Right kidney (tissue), 1 donor: ENCODE measurements at regions not wholly inside any gene's neighbourhood (a gene's known extent, or its start where the extent isn't known, plus 50 kb on each side); places are given as distances from the start of the nearest gene placed in this dataset.
"Not testable (repeated sequence)": the region's sequence is repeated elsewhere in the genome, so short reads cannot be mapped to it uniquely, and the experiment has no call there.

ENCODE experiments used
- DNase-seq: peaks from one replicate; pipeline ENCODE4 v3.0.0-alpha.2; 2016

DNA sequence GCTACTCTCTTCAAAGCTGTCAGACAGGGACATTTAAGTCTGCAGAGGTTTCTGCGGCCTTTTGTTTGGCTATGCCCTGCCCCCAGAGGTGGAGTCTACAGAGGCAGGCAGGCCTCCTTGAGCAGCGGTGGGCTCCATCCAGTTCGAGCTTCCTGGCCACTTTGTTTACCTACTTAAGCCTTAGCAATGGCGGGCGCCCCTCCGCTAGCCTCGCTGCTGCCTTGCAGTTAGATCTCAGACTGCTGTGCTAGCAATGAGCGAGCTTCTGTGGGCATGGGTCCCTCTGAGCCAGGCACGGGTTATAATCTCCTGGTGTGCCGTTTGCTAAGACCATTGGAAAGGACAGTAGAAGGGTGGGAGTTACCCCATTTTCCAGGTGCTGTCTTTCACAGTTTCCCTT lies 924.9 kb upstream of the C9orf72 start:
- DNase-seq, result not testable (repeated sequence)

DNA sequence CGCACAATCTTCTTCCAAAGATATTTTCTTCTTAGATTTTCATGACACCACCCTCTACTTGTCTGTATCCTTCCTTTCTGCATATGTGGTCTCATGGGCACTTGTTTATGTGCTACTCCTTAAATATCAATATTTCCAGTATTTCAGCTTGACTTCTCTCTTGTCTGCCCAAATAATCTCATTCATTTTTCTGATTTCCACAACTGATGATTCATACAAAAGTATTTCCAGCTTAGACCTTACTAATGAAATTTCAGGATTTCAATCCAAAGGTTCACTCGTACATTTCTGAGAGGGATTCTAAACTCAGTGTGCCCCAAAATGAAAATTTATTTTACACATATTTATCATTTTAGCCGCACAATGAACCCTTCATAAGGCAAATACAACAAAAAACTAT lies 928.9 kb upstream of the C9orf72 start:
- no peak for DNase-seq

GRCh38 chr9:28502741-28503140 lies 929.5 kb upstream of the C9orf72 start:
- DNase-seq, result no peak

DNA sequence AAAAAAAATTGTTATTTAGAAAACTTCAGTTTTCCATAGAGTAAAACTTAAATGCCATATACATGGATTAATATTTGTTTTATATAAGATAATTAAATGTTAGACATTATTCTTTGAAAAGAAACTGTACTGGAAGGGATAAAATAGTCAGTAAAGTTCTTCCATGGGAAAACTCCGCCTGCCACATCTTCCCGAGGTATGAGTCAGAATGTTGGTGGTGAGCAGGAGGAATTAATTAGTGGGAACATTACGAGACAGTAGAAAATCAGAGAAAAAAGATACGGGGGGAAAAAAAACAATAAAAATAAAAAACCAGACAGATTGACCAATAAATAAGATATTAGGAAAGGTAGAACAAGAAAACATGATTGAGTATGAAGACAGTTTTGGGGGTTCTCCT lies 930.3 kb upstream of the C9orf72 start:
- no peak for DNase-seq

DNA sequence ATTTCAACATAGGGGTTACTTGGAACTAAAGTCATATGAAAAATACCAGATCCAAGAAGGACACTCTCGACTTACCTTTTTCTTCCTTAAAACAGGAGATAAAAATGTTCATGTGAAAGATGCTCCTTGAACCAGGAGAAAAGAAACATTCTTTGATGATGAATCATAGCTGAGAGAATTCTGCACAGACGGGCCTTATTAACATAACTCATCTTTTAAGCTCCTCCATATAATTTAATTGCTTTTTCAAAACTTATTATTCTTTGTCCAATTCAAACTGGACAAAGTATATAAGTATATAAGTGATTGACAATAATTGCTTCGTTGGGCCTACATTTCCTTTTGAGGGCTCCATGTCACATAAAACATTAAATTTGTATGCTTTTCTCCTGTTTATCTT lies 945.2 kb upstream of the C9orf72 start:
- no peak for DNase-seq

- not testable (repeated sequence) for DNase-seq
Observed at GRCh38 chr9:28524309-28524708, 951.0 kb upstream of the C9orf72 start.

DNA sequence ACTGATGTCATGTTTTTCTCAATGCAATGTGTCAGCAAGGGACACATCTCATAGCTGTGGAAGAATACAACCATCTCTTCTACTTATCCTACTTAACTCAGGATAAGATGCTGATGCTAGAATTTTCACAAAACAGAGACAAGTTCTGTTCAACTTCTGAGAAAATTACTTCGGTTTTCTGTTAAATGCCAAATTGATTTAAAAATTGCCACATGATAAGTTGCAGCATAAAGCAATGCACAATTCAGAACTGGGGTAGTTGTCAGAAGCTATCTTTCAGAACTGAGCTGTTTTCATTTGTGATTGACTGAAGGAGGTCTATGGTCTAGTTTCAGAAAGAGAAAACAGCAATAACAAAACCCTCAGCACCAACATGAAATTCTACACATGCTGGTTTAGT lies 954.8 kb upstream of the C9orf72 start:
- no peak for DNase-seq

- no peak for DNase-seq
Observed at GRCh38 chr9:28538132-28538531, 964.9 kb upstream of the C9orf72 start.

DNA sequence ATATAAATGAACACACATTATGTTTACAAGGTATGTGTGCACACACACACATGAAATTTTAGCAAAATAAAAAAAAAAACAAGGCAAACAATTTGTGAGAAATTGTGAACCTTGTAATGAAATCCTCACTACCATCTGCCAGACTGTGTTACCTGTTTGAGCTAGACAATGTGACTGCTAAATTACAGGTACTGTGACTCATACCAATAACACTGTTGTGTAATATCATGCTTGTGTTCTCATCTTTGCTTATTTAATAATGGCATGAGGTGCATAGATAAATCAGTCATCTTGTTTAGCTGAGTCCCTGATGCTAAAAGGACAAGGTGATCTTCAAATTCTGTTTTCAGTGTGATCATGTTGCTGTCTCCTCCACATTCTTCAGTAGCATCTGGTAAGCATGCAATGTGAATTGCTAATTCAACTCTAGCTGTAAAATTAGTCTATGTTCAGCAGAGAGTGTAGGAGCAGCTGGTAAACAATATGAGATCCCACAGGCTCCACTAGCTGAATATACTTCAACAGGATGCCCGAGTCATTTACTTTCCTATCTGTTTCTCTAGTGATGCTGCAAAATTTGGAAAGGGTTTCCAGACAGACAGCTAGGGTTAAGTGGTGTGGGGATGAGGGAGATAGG lies 966.3 kb upstream of the C9orf72 start:
- no peak for DNase-seq

DNA sequence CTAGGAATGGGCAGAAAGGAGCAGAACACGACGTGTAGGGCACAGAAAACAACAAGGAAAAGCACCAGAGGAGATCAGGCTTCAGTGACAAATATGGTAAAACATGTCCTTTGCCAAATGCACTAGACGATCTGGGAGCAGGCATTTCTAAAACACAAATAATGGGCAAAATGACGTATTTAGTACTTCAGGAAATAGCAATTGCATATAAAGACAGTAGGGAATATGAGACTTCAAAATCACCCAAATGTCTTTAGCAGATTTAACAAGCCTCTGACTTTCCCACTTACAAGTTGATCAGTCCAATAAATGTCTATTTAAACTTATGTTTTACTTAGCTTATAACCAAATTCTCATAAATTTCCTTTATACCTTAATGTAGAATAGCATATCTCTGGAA lies 969.6 kb upstream of the C9orf72 start:
- DNase-seq, result no peak

GRCh38 chr9:28547527-28547926 lies 974.2 kb upstream of the C9orf72 start:
- DNase-seq, result no peak

GRCh38 chr9:28563291-28563934 lies 990.1 kb upstream of the C9orf72 start:
- DNase-seq, result no peak

DNA sequence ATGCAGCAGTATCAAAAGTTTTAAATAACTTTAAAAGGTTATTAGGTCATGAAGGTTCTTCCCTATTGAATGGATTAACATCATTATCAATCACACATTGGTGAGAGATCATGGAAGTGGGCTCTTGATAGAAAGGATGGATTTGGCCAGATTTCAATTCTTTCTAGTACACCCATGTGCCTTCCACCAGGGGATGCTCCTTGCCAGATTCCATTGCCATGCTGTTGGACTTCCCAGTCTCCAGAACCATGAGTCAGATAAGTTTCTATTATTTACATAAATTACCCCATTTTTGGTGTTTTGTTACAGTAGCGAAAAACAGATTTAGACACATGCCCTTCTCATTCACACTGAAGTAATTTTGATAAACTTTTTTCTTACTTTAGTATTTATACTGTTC lies 1010.6 kb upstream of the C9orf72 start:
- DNase-seq, result no peak

DNA sequence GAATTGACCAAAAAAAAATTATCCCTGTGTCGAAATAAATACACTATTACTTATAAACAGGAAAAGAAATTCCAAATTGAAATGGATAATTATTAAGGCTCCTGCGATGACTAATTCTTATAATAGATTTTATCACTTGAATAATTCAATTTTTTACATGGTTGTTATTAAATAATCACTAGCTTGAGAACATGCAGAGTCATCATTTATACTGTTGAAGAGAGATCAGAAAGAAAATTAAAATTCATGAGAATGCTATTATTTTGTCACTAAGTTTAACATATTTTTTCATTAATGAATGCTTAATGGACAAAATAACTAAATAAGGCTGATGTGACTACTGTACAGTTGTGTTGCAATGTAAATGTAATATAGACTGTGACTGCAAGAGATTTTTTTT lies 1011.3 kb upstream of the C9orf72 start:
- DNase-seq, result no peak

DNA sequence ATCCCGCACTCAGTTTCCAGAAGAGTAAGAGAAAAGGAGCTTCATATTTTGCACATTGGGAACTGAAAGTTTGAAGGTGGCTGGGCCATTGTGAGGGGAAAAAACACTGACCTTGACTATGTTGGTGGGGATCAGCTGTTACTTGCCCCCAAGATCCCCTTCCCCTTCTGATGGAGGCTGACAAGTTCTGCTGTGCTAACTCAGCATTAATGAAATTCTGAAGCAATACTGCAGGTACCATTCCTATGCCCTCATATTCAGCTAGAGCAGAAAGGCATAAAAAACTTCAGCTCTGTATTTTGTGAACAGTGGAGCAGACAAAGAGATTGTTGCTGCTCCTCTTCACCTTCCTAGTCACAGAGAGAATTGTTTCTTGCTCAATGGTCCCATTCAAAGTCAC lies 1013.8 kb upstream of the C9orf72 start:
- DNase-seq, result no peak

- DNase-seq, result no peak
Observed at GRCh38 chr9:28598408-28598807, 1025.1 kb upstream of the C9orf72 start.

DNA sequence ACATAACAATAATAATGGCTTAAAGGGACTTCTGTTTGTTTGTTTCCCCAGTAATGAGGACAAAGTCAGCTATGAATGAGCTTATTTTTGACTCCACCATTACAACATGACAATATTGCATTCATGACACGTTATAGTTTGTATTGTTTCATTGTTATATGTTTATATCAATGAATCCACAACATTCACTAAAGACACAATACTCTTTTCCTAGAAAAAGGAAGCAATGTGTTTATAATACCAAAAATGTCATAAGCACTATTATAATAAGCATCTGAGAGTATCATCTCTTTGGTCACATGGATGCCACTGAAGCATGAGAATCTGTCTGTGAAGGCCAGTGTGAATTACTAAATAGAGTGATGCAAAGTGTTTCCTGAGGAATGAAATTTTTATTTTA lies 1026.9 kb upstream of the C9orf72 start:
- no peak for DNase-seq

DNA sequence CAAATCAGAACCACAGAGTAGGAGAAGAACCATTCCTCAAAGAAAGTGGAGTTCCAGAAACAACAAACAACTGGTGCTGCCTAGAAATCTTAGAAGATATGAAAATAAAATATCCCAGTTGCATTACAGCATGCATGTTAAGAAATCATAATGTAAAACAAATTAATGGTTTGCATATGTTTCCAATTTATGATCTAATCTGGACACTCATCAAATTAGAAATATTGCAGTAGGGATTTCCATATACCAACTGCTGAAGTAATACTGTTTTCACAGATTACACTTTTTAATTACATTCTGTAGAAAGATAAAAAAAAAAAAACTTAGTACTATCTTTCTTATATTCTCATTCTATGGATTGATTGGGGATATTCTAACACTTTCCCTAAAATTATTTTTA lies 1034.6 kb upstream of the C9orf72 start:
- DNase-seq, result no peak

DNA sequence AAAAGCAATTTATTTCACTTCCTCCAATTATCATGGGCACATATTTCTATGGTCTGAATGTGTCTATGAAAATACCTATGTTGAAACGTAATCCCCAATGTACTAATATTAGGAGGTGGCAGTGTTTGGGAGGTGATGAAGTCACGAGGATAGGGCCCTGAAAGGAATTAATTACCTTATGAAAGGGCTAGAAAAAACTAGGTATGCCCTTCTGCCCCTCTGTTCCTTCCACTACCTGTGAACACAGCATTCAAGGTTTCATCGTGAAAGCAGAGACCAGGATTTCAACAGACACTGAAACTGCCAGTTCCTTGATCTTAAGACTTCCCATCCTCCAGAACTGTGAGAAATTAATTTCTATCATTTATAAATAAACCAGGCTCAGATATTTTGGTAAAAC lies 1037.1 kb upstream of the C9orf72 start:
- no peak for DNase-seq

GRCh38 chr9:28616310-28616709 lies 1043.0 kb upstream of the C9orf72 start:
- no peak for DNase-seq

GRCh38 chr9:28620011-28620410 lies 1046.7 kb upstream of the C9orf72 start:
- no peak for DNase-seq

- DNase-seq, result no peak
Observed at GRCh38 chr9:28620661-28621060, 1047.4 kb upstream of the C9orf72 start.

DNA sequence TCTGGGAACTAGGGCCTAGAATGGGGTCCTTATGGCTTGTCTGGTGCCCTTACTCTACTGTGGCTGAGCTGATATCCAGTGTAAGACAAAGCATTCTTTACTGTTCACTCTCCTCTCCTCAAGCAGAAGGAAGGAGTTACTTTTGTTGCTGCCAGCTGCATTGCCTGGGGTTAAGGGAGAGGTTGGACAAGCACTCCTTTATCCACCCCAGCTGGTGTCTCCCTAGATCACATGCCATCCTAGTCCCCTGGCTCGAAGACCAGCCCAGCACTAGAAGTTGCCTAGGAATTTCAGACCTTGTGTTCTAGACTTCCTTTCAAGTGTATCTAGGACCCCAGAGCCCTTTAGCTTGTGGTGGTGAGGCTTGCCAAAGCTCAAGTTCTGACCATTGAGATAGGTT lies 1051.5 kb upstream of the C9orf72 start:
- DNase-seq, result no peak

- no peak for DNase-seq
Observed at GRCh38 chr9:28628031-28628430, 1054.8 kb upstream of the C9orf72 start.

DNA sequence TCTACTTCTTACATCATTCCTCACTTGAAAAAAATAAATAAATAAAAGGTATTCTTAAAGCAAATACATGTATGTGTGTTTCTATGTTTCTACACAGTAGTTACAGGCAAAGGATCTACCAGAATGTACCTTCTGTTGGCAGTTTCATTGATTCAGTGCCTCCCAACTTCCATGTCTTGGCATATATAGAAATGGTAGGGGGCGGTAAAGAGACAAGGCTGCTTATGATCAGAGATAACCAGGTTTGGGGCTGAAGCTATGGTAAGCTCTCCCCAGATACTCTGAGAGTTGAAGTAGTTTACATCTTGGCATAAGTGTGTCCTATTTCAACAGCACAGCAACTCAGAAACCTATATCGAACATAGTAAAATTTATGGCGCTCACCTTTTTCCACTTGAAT lies 1075.4 kb upstream of the C9orf72 start:
- DNase-seq, result no peak
